ENCODE measurements at regions not wholly inside any gene's neighbourhood (a gene's known extent, or its start where the extent isn't known, plus 50 kb on each side); places are given as distances from the start of the nearest gene placed in this dataset.

DNA sequence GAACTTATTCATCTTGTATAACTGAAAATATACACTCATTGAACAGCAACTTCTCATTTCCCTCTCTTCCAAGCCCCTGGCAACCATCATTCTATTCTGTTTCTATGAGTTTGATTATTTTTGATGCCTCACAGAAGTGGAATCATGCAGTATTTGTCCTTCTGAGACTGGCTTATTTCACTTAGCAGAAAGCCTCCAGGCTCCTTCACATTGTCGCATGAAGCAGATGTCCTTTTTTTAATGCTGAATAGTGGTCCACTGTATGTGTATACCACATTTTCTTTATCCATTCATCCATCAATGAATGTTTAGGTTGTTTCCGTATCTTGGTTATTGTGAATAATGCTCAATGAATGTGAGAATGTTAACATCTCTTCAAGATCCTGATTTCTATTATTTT is 238.2 kb upstream of the KLF14 start:
- no peak for TF ChIP-seq GLI4 (tag by site-specific recombination; IDR thresholded peaks at IDR 0.05)
- TF ChIP-seq, protein P1, sequence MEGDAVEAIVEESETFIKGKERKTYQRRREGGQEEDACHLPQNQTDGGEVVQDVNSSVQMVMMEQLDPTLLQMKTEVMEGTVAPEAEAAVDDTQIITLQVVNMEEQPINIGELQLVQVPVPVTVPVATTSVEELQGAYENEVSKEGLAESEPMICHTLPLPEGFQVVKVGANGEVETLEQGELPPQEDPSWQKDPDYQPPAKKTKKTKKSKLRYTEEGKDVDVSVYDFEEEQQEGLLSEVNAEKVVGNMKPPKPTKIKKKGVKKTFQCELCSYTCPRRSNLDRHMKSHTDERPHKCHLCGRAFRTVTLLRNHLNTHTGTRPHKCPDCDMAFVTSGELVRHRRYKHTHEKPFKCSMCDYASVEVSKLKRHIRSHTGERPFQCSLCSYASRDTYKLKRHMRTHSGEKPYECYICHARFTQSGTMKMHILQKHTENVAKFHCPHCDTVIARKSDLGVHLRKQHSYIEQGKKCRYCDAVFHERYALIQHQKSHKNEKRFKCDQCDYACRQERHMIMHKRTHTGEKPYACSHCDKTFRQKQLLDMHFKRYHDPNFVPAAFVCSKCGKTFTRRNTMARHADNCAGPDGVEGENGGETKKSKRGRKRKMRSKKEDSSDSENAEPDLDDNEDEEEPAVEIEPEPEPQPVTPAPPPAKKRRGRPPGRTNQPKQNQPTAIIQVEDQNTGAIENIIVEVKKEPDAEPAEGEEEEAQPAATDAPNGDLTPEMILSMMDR (tag by site-specific recombination; IDR thresholded peaks at IDR 0.05): no peak
- TF ChIP-seq, protein P2, sequence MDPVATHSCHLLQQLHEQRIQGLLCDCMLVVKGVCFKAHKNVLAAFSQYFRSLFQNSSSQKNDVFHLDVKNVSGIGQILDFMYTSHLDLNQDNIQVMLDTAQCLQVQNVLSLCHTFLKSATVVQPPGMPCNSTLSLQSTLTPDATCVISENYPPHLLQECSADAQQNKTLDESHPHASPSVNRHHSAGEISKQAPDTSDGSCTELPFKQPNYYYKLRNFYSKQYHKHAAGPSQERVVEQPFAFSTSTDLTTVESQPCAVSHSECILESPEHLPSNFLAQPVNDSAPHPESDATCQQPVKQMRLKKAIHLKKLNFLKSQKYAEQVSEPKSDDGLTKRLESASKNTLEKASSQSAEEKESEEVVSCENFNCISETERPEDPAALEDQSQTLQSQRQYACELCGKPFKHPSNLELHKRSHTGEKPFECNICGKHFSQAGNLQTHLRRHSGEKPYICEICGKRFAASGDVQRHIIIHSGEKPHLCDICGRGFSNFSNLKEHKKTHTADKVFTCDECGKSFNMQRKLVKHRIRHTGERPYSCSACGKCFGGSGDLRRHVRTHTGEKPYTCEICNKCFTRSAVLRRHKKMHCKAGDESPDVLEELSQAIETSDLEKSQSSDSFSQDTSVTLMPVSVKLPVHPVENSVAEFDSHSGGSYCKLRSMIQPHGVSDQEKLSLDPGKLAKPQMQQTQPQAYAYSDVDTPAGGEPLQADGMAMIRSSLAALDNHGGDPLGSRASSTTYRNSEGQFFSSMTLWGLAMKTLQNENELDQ (tag by site-specific recombination; IDR thresholded peaks at IDR 0.05; ENCODE audit: low read depth): no peak
- TF ChIP-seq, protein P3, sequence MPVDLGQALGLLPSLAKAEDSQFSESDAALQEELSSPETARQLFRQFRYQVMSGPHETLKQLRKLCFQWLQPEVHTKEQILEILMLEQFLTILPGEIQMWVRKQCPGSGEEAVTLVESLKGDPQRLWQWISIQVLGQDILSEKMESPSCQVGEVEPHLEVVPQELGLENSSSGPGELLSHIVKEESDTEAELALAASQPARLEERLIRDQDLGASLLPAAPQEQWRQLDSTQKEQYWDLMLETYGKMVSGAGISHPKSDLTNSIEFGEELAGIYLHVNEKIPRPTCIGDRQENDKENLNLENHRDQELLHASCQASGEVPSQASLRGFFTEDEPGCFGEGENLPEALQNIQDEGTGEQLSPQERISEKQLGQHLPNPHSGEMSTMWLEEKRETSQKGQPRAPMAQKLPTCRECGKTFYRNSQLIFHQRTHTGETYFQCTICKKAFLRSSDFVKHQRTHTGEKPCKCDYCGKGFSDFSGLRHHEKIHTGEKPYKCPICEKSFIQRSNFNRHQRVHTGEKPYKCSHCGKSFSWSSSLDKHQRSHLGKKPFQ (tag by site-specific recombination; IDR thresholded peaks at IDR 0.05): no peak
- TF ChIP-seq, protein P4, sequence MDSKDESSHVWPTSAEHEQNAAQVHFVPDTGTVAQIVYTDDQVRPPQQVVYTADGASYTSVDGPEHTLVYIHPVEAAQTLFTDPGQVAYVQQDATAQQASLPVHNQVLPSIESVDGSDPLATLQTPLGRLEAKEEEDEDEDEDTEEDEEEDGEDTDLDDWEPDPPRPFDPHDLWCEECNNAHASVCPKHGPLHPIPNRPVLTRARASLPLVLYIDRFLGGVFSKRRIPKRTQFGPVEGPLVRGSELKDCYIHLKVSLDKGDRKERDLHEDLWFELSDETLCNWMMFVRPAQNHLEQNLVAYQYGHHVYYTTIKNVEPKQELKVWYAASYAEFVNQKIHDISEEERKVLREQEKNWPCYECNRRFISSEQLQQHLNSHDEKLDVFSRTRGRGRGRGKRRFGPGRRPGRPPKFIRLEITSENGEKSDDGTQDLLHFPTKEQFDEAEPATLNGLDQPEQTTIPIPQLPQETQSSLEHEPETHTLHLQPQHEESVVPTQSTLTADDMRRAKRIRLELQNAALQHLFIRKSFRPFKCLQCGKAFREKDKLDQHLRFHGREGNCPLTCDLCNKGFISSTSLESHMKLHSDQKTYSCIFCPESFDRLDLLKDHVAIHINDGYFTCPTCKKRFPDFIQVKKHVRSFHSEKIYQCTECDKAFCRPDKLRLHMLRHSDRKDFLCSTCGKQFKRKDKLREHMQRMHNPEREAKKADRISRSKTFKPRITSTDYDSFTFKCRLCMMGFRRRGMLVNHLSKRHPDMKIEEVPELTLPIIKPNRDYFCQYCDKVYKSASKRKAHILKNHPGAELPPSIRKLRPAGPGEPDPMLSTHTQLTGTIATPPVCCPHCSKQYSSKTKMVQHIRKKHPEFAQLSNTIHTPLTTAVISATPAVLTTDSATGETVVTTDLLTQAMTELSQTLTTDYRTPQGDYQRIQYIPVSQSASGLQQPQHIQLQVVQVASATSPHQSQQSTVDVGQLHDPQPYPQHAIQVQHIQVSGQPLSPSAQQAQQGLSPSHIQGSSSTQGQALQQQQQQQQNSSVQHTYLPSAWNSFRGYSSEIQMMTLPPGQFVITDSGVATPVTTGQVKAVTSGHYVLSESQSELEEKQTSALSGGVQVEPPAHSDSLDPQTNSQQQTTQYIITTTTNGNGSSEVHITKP (tag by site-specific recombination; IDR thresholded peaks at IDR 0.05): no peak

Measured in HEK293 (cell line).